ENCODE measurements at regions not wholly inside any gene's neighbourhood (a gene's known extent, or its start where the extent isn't known, plus 50 kb on each side); places are given as distances from the start of the nearest gene placed in this dataset.

GRCh38 chr22:20654343-20655208, 119.3 kb upstream of the SERPIND1 start:
- DNase-seq (ENCODE audit: low spot score): no peak

DNA sequence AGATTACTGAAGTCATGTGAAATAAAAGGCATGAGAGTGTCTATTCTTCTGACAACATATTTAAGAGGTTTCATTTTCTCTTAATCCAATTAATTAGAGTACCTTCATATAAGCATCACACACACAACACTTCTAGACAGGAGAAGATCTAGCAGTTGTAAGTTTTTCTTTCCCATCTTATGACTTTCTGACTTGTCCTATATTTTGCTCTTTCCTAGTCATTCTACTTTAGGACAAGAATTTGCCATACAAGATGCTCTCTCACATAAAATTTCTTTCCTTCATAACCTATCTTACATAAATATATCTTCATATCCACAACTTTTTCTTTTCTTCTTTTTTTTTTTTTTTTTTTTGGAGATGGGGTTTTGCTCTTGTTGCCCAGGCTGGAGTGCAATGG, 118.3 kb upstream of the SERPIND1 start:
- DNase-seq (ENCODE audit: low spot score): no peak

DNA sequence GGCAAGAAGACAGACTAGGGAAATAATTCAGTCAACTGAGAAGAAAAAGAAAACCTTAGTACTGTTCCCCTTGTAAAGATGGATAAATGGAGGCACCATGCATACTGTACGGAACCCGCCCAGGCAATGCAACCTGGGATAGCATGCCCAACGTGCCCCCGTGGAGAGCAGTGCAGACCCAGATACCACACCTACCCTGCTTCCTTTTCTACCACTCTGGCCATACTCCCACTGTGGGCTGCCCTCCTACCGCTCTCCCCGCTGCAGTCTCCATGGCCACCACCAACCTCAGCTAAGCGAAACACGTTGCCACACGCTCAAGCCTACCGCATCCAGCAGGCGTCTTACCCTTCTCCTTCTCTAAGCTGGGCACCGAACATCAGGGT, 117.4 kb upstream of the SERPIND1 start:
- no peak for DNase-seq (ENCODE audit: low spot score)

DNA sequence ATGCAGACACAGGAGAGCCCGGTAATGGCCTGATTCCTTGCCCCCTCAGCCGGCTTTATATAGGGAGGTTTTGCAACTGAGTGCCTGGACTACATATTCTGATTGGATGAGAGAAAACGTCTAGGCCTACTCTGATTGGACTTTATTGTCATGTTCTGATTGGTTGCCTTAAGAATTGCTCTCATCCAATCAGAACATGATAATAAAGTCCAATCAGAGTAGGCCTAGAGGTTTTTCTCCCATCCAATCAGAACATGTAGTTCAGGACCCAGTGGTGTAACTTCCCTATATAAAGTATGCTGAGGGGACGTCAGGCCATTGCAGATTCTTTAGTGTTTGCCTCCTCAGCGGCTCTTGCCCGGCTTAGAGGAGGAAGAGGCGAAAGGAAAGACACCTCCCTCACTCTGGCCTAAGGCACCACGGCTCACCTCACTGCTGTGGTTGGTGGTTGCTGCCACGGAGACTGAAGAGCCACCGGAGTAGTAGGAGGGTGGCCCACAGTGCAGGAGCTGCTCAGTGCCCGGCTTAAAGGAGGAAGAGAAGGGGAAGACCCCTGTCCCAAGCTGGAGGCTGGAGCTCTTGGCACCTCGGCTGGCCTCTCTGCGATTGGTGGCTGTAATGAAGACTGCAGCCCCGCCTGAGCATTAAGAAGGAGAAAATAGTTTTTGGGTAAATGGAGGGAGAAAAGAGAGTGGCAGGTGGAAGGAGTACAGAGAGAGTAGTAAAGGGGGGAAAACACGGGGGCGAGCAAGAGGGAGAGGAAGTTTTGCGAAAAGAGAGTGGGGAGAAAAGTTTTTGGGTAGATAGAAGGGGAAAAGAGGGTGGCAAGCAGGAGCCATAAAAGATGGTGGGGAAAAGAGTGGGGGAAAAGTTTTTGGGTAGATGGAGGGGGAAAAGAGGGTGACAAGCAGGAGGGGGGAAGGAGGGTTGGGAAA, 116.7 kb upstream of the SERPIND1 start:
- peak; percentile 12 for DNase-seq (ENCODE audit: low spot score)
